ENCODE measurements at regions not wholly inside any gene's neighbourhood (a gene's known extent, or its start where the extent isn't known, plus 50 kb on each side); places are given as distances from the start of the nearest gene placed in this dataset.
"Not testable (repeated sequence)": the region's sequence is repeated elsewhere in the genome, so short reads cannot be mapped to it uniquely, and the experiment has no call there.

DNA sequence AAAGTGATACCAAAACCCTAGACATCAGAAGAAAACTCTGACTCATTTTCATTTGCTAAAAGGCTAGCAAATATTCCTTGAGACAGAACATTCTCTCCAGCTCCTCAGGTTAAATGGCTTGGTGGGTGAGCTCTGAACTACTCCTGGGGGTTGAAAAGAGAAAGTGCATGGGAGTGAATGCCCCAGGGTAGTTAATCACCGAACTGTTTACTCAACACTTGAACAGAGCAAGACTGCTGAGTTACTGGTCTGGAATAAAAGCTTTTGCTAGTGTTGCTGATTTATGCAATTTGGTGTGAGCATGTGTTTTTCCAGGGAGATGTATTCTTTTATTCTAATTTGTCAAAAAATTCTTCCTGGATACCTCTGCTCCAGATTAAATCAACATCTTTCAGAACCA is 88.3 kb upstream of the PRDM9 start:
- TF ChIP-seq, protein P1, sequence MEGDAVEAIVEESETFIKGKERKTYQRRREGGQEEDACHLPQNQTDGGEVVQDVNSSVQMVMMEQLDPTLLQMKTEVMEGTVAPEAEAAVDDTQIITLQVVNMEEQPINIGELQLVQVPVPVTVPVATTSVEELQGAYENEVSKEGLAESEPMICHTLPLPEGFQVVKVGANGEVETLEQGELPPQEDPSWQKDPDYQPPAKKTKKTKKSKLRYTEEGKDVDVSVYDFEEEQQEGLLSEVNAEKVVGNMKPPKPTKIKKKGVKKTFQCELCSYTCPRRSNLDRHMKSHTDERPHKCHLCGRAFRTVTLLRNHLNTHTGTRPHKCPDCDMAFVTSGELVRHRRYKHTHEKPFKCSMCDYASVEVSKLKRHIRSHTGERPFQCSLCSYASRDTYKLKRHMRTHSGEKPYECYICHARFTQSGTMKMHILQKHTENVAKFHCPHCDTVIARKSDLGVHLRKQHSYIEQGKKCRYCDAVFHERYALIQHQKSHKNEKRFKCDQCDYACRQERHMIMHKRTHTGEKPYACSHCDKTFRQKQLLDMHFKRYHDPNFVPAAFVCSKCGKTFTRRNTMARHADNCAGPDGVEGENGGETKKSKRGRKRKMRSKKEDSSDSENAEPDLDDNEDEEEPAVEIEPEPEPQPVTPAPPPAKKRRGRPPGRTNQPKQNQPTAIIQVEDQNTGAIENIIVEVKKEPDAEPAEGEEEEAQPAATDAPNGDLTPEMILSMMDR (IDR thresholded peaks at IDR 0.05), result no peak
- TF ChIP-seq EP300 (IDR thresholded peaks at IDR 0.05) (no peak), POLR2A (IDR thresholded peaks at IDR 0.05) (no peak)
- no peaks in the 10 kb centered on the region for H3K4me1 ChIP-seq (ENCODE audit: insufficient read depth)
- no peaks in the 10 kb centered on the region for H3K9me3 ChIP-seq
- no peak overlapping the region for H3K4me3 ChIP-seq
- no peak overlapping the region for H3K27ac ChIP-seq
- no peaks in the 10 kb centered on the region for H3K27me3 ChIP-seq
- no peak for DNase-seq
- WGBS, 3 donors, result 51 to 56% (median 54%) methylated on average over 1 of the region's 1 CpG
- H3K36me3 ChIP-seq, result no peaks in the 10 kb centered on the region
- intact Hi-C loops (cut with DNase I), result no loop called here

- H3K27ac ChIP-seq, result no peak overlapping the region
- no peaks in the 10 kb centered on the region for H3K27me3 ChIP-seq
- intact Hi-C loops (cut with DNase I), result no loop called here
- TF ChIP-seq EP300 (IDR thresholded peaks at IDR 0.05) (no peak), POLR2A (IDR thresholded peaks at IDR 0.05) (no peak)
- H3K36me3 ChIP-seq, result no peaks in the 10 kb centered on the region
- WGBS, 3 donors, result 18 to 38% (median 29%) methylated on average over 3 of the region's 3 CpGs
- H3K9me3 ChIP-seq, result no peaks in the 10 kb centered on the region
- H3K4me3 ChIP-seq, result no peak overlapping the region
- no peaks in the 10 kb centered on the region for H3K4me1 ChIP-seq (ENCODE audit: insufficient read depth)
- DNase-seq, result no peak
Observed at GRCh38 chr5:23412515-23412914, 94.9 kb upstream of the PRDM9 start.

DNA sequence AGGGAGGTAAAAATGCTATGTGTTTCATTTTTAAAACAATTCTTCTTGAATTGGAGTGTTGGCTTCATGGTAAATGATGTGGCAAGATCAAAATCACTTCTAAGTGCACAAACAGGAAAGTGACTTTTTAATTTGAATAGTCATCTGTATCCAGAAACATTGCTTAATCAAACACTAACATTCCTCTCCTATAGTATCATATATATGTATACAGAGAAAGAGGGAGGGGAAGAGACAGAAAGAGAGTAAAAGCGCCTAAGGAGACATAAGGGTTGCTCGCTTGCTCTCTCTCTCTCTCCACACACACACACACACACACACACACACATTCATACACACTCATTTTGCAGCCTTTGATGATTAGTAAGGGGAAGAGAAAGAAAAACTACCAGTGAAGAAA is 95.4 kb upstream of the PRDM9 start:
- H3K4me3 ChIP-seq, result no peak overlapping the region
- no peaks in the 10 kb centered on the region for H3K4me1 ChIP-seq (ENCODE audit: insufficient read depth)
- intact Hi-C loops (cut with DNase I), result no loop called here
- no peaks in the 10 kb centered on the region for H3K36me3 ChIP-seq
- no peaks in the 10 kb centered on the region for H3K27me3 ChIP-seq
- TF ChIP-seq POLR2A (IDR thresholded peaks at IDR 0.05) (no peak), EP300 (IDR thresholded peaks at IDR 0.05) (no peak)
- TF ChIP-seq, protein P1 (IDR thresholded peaks at IDR 0.05), result no peak
- H3K27ac ChIP-seq, result no peak overlapping the region
- WGBS, 3 donors, result 77 to 86% (median 85%) methylated on average over 2 of the region's 2 CpGs
- H3K9me3 ChIP-seq, result no peaks in the 10 kb centered on the region
- no peak for DNase-seq

- Histone ChIP-seq H3K36me3 (no peaks in the 10 kb centered on the region), H3K27ac (no peak overlapping the region), H3K4me1 (ENCODE audit: insufficient read depth) (no peaks in the 10 kb centered on the region), H3K27me3 (no peaks in the 10 kb centered on the region), H3K9me3 (no peaks in the 10 kb centered on the region), H3K4me3 (no peak overlapping the region)
- WGBS, 3 donors, result 87 to 91% (median 87%) methylated on average over 17 of the region's 17 CpGs
- no peak for DNase-seq
- no peak for TF ChIP-seq EP300 (IDR thresholded peaks at IDR 0.05)
- no peak for TF ChIP-seq POLR2A (IDR thresholded peaks at IDR 0.05)
- TF ChIP-seq, protein P1 (IDR thresholded peaks at IDR 0.05), result no peak
- intact Hi-C loops (cut with DNase I), result no loop called here
Observed at GRCh38 chr5:23411200-23411599, 96.2 kb upstream of the PRDM9 start.

DNA sequence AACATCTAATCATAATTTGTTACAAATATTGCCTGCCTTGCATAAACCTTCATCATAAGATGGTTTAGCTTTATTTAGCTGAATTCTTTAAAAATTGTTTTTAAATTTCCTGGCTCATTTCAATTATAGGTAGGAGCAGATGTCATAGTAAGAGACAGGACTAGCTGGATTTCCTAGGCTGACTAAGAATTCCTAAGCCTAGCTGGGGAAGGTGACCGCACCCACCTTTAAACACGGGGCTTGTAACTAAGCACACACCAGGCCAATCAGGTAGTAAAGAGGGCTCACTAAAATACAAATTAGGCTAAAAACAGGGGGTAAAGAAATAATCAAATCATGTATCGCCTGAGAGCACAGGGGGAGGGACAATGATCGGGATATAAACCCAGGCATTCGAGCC is 96.6 kb upstream of the PRDM9 start:
- H3K27ac ChIP-seq; H3K4me3 ChIP-seq; H3K4me1 ChIP-seq (ENCODE audit: insufficient read depth); H3K9me3 ChIP-seq; H3K27me3 ChIP-seq; DNase-seq; H3K36me3 ChIP-seq; intact Hi-C loops (cut with DNase I): not testable (repeated sequence)
- 81 to 83% (median 83%) methylated on average over 5 of the region's 5 CpGs for WGBS, 3 donors

Data from ovary (tissue), 7 donors.